Tibial nerve (tissue), 4 donors: ENCODE measurements at regions not wholly inside any gene's neighbourhood (a gene's known extent, or its start where the extent isn't known, plus 50 kb on each side); places are given as distances from the start of the nearest gene placed in this dataset.

Experiments used
- CTCF ChIP-seq, 5 experiments: fragments of 200-600 bp in 3 of 5; fragments of 450-650 bp in 2 of 5; sonication (generic) in 3 of 5; IDR thresholded peaks; one replicate each; pipeline ENCODE4 v1.5.1; 2016 to 2019; ENCODE audit warnings: antibody characterized with exemption in 5 of 5, mild to moderate bottlenecking in 3 of 5, moderate library complexity in 2 of 5
- EP300 ChIP-seq, 2 donors: sonication (generic); formaldehyde crosslinking; IDR thresholded peaks; one replicate each; pipeline ENCODE4 v1.6.1; 2017; ENCODE audit warnings: antibody characterized with exemption in 2 of 2, mild to moderate bottlenecking in 1 of 2
- POLR2A ChIP-seq, 2 donors: fragments of 450-650 bp; IDR thresholded peaks; one replicate each; pipeline ENCODE4 v1.6.1; 2017; ENCODE audit warnings: antibody characterized with exemption in 2 of 2, mild to moderate bottlenecking in 2 of 2, moderate library complexity in 2 of 2

- TF ChIP-seq CTCF (IDR thresholded peaks at IDR 0.05) (no peak), POLR2A (IDR thresholded peaks at IDR 0.05) (no peak), EP300 (IDR thresholded peaks at IDR 0.05) (no peak)
These were observed 169.2 kb upstream of the SLC30A5 start for GRCh38 chr5:68924481-68925145.
